GM19395 (cell line): ENCODE measurements at regions not wholly inside any gene's neighbourhood (a gene's known extent, or its start where the extent isn't known, plus 50 kb on each side); places are given as distances from the start of the nearest gene placed in this dataset.

Experiments
- ATAC-seq: cut with Tn5 transposase; IDR thresholded peaks from one replicate; pipeline ENCODE4 v1.9.1; 2021; ENCODE audit warnings: mild to moderate bottlenecking, moderate library complexity; ENCODE audit not compliant: unreplicated experiment

DNA sequence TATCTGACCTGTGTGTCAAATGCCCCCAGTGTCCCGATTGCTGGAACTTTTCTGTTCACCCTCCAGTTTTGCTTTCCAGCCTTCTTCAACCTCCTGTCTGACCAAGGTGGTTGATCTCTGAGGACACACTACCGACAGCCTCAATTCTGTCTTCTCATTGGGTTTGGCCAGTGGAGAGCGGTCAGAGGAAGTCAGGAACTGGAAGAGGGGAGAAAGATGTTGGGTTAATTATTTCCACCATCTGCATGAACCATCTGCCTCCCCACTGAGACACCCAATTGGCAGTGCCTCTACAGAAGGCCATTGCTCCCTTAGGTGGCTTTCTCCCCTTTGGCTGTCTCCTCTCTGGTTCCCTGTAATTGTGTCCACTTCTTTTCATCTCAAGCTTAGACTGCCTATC, 154.3 kb upstream of the RAI14 start:
- ATAC-seq, result no peak

DNA sequence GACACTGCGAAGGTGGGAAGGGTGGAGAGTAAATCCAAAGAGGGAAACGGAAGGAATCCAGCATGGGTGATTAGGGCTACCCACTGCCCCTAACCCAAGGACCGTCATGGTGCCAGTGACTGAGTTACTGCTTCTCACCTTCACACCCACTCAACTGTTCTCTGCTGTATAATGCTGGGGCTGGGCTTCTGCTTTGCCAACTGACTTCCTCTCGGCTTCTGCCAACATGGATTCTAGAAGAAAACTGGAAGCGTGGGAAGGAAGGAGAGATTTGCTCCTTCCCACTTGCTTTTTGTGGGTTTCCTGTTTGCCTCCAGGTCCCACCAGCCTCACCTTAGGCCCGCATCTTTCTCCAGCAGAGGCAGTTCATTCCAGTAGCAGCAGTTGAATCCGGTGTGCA, 153.5 kb upstream of the RAI14 start:
- ATAC-seq, result no peak

DNA sequence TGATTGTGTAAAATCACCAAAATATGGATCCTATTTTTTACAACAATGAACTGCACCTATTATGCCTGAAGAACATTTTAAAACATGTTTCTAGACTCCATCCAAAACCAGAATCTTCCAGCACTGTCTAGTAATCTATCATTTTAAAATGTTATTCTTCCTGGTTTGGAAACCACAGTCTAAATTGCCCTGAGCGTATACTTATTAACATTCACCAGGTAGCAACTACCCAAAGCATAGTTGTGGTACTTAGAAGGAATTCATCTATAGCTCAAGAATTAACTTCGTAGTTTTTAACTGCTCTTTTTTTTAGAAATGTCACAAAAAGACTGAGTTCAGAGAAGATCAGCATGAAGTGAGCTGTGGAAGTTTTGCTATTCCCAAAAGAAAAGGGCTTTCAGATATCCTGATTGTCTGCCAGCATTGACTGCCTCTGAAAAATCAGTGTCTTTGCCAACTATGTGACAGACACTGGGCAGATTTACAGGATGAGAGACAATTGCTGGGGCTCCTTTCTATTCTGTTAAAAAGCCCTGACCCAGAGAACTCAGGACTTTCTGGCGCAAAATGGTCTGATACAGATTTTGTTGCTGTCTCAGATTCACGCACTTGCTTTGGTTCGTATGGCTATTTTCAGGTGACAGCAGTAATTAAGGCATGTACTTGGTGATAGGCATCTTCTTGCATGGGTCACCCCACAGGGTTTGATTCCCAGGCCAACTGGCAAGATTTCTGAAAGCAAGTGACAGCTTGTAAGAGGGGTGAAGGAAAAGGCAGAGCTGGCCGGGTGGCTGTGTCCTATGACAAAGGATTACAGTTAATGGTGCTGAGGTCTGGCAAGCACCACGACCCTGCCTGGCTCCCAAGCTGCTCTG, 152.5 kb upstream of the RAI14 start:
- ATAC-seq, result no peak

DNA sequence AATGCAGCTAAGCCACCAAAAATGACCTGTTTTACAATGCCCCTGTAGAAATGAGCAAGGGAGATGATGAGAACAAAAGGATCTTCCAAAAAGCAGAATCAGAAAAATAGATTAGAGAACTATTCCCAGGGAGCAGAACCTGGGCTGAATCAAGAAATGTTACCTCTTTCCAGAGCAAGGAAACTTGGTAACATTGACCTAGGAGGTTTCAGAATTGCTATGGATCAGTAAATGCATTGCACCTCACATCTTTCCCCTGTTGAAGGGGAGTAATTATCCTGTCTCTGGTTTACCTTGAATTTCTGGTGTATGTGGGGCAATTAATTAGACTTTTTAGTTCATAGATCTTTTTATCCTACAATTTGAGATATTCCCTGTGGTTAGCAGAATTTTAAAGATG, 151.2 kb upstream of the RAI14 start:
- no peak for ATAC-seq

DNA sequence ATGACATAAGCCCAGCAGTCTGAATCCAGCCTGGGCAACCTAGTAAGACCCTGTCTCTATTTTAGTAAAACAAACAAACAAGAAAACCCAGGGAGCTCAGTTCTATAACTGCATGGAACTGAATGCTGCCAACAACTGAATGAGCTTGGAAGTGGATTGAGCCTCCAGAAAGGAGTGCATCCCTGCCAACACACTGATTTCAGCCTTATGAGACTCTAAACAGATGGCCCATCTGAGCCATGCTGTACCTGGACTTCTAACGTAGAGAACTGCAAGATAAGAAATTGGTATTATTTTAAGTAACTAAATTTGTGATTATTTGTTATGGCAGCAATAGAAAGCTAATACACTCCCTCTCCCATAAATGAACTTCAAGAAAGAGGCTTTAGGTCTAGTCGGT, 150.4 kb upstream of the RAI14 start:
- no peak for ATAC-seq

DNA sequence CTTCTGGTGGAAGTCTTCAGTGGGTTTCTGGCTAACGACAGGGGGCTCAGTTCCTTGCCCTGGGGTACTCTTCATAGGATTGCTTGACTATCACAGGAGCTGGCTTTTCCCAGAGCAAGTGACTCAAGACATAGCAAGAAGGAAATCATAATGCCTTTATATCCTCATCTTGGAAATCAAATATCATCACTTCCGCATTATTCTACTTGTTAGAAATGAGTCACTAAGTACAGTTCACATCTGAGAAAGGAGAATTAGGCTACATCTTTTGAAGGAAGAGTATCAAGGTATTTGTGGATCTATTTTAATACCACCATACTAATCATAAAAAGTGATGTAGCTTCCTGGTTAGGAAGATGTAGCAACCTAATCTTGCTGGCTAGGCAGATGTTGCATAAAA, 148.2 kb upstream of the RAI14 start:
- no peak for ATAC-seq

DNA sequence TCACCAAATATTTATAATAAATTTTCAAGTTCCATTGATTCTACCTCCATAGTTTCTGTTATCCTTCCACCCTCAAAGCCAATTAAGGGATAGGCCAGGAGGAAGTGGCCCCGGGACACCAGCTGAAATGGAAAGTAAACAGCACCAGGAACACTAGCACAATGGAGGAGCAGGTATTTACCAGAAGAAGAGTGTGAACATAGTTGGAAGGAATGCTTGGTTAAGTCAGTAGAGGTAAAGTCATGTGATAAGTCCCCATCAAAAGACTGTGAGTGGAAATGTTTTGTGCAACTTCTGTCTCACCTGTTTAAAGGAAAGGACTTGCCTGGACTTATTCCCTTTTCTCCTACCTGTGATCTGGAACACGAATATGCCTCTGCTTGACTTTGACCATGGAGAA, 146.7 kb upstream of the RAI14 start:
- no peak for ATAC-seq

DNA sequence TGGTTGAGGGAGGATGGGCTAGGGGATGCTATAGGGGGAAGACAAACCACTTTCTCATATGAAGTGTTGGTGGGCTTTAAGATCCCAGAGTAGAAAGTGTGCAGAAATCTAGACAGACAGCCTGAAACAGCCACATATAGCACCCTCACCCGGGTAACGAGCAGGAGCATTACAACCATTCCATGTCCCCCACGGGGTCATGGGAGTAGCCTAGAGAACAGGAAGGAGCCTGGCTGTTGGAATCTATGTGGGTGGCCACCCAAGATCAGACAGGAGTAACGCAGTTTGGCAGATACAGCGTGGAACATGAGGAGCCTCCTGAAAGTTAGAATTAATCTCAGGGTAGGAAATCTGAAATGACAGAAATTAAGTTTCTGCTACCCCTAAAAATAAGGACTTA, 146.1 kb upstream of the RAI14 start:
- no peak for ATAC-seq

DNA sequence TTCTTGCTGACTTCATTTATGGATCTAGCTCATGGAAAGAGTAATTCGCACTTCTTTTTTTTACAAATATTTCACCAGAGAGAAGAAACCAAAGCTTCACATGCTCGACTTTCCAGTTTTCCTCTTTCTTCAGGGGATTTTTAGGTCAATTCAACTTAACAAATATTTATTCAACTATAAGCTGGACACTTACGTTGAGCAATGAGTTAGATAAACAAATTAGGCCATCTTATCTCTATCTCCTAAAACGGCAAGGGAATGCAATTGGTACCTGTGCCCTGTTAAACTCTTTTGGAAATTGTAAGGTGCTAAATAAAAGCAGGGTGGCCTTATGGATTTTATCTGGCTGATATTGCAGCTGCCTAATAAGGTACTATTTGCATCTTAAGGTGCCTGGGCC, 145.1 kb upstream of the RAI14 start:
- no peak for ATAC-seq

DNA sequence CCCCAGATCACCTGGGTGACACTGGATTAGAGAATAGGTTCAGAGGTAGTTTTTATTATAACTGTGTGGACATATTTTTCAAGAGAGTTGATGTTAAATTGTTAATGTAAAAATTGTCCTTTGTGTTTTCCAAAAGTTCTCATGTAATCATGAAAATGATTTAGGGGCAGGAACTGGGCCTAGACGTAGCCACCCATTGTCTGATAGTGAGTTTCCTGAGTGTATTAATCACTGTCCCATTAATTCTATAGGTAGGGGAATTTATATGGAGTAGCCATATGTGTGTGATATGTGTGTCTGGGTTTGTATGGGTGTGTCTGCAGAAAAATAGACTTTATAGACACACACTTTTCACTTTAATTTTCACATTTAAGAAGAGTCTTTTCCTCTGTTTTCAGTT, 144.6 kb upstream of the RAI14 start:
- no peak for ATAC-seq

DNA sequence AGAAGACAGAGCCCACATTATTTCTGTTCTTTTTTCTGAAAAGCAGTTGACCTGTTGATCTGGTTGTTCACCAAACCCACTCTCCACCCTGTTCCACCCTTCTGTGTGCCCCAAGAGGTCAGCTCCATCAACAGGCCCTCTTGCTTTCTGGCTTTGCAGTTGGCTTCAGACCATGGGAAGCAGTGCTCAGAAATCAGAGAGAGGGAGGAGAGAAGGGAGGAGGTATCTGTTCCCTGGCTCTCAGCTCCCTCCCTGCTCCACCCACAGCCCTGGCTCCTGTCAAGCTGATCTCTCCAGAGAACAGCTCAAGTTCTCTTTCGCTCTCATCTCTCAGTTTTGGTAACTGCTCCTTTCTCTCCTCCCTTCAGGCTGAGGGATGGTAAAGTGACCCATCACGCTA, 144.2 kb upstream of the RAI14 start:
- no peak for ATAC-seq

DNA sequence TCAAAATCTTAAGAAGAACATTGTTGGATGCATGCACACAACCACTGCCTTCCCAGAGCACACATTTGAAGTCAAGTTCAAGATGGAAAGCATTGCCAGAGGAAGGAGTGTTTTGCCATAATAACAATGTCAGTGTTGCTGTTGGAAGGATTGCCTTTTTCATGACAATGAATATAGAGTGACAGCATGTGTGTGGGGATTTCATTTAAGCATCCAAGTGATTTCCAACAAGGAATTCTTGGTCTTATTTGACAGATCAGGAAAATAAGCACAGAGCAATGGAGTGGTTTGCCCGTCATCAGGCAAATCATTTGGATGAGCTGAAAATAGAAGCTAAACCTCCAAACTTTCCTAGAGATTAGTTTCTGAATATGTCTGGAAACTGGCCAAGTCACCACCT, 140.0 kb upstream of the RAI14 start:
- no peak for ATAC-seq

DNA sequence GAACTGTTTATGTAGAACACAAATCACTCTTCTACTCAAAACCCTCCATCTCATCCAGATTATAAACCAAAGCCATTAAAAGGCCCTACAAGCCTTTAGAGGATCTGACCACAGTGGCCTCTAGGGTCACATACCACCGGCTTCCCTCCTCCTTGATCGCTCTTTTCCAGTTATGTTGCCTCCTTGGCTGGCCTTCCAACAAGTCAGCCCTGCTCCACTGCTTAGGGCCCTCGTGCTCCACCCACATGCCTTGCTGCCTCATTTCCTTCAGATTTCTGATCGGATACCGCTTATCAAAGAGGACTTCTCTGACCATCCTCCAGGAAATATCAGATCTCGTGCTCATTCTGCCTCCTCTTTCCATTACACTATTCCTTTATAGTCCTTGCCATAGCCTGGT, 139.4 kb upstream of the RAI14 start:
- no peak for ATAC-seq

DNA sequence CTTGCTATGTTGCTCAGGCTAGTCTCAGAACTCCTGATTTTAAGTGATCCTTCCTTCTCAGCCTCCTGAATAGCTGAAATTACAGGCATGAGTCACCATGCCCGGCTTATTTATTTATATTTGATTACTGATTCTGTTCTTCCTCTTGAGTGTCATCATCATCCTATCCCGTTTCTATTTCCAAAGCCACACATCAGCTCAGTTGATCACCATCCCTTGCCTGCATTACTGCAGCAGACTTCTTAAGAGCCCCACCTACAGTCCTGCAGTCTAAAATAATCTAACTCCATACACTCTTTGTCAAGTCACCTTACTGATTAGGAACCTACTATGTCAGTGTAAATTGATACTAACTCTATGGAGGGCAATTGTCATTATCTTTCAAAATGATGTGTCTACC, 138.9 kb upstream of the RAI14 start:
- no peak for ATAC-seq

DNA sequence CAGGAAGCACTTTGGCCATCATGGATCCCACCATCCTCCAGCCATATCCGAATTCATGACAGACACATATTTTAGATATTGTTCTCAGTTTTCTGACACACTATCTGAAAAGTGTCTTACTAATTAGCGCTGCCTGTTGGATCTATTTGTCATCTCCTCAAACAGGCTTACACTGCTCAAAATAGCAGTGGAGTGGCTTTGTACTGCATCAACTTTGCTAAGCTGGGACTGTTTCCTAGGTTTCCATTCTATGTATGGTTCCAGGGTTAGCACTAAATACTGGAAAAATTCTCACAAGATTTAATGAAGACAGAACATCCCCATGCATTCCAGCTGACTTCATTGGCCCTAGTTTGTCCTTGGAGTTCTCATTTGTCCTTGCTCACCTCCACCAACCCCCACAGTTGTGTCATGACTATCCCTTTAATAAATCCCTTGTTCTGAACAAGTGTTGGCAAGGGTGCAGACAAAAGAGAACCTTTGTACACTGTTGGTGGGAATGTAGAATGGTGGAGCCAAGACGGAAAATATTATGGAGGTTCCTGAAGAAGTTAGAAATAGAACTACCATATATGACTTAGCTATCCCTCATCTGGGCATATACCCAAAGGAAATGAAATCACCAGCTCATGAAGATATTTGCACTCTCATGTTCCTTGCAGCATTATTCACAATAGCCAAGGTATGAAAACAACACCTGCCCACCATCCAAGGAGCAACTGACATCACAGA, 136.5 kb upstream of the RAI14 start:
- no peak for ATAC-seq

DNA sequence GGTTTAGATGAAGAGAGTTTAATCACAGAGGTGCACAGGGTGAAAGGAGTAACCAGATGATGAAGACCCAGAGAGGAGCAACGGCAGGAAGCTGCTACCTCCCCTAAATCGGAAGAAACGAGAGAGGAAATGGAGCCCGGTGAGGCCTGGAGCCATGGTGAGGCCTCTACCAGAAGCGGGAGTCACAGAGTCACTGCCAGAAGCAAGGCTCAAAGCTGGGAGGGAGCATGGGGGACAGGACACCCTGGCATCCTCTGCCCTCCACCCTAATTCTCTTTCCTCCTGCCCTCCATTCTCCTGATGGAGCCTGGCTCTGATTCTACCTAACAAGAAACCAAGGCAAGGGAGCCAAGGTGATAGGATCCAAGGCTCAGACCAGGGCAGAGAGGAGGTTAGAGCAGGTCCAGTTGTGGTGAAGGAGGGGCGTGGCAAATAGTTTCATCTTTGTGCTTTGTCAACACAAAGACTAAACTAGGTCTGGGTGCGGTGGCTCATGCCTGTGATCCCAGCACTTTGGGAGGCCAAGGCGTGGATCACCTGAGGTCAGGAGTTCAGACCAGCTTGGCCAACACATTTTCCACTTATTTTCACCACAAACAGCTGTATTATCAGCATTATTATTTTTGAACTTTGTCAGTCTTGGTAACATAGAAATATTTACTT, 134.4 kb upstream of the RAI14 start:
- ATAC-seq, result no peak

DNA sequence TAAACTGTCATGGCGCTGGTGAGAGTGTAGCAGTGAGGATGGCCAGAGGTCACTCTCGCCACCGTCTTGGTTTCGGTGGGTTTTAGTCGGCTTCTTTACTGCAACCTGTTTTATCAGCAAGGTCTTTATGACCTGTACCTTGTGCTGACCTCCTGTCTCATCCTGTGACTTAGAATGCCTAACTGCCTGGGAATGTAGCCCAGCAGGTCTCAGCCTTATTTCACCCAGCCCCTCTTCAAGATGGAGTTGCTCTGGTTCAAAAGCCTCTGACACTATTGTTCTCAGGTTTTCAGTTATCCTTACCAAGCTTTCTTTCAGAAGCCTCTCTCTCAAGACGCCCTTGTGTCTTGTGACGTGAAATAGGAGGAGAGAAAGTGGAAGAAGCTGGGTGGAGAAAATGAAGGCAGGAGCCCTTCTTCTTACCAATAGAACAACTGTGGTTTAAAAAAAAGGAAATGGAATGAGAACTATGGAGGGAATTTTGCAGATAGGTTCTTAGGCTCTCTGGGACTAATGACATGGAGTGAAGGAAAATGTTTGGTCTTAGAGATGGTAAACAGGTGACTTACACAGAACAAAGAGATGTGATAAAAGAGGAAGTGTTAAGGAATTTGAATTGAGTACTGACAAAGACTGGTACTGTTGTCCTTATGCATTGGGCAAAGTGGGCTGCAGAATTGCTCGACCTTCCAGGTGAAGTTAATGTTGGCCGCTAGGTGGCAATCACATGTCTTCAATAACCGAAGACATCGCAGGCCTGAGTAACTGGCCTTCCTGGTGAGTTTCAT, 133.3 kb upstream of the RAI14 start:
- peak; percentile 94 for ATAC-seq

DNA sequence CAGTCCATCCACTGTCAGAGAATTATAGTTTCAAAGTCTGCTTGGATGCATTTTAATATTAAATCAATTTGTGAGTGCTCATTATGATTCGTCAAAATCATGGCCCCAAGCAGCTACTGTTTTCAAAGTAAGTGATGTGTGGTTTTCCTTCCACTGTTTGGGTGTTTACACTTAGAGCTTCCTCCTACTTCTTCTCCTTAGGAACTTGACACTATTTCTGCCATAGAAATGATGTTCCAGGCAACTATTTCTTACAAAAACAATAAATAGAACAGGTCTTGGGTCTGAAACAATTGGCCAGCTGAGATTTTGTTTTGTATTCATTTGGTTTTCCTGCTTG, 132.8 kb upstream of the RAI14 start:
- ATAC-seq, result peak; percentile 31

DNA sequence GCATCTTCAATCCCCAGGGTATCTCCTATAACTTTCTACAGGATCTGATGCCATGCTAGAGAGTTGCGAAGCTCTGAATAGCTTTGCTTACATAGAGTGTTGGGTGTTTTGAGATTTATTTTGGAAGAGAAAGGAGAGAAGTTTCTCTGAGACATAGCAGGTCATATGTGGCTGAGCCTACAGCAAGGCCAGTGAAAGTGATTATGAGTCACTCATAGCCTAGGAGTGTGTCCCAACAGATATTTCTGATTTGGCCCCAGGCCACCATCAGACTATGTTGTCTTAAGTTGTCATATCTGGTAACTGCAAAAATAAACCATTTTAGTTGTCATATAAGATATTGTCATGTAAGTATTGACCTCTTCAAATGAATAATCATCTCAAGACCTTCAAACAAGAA, 132.0 kb upstream of the RAI14 start:
- ATAC-seq, result no peak

DNA sequence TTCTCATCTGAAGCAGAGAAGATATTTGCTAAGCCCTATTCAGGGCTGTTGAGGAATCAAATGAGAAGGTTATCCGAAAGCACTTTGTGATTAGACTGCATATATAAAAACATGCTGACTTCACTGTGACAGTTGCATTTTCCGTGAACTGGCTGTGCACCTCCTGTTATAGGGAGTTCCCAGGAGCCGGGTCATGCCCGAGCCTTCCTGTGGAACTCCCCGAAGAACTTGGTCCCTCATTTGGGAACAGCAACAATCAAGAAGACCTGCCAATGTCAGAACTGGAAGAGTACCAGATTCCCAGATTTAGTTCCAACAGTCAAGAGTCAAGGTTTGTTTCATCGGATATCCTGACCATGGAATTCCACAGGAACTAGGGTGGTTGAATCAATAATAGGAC, 130.4 kb upstream of the RAI14 start:
- ATAC-seq, result no peak

DNA sequence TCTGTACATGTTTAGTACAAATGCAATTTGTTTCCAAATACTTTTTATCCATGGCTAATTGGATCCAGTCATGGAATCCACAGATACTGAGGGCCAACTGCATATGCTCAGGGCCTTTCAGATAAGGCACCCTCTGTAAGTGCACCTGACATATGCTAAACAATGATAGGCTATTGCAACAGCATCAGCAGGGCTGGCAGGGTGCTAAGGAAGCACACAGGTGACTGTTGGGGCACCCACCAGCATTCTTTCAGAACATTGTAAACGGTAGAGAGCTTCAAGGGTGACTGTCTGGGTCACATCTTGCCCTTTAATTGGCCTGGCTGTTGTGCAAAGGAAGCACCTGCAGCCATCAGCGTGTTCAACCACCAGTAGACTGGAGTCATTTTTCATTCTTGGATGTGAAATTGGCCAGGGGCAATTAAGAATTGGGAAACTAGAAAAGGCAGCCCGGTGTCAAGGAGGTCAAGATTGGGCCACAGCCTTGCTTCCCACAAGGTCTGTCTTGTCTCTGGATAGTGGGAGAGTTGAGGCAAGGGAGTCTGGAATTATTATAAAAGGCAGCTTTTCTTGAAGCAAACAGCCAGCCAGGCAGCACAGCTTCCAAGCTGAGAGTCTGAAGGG, 129.3 kb upstream of the RAI14 start:
- no peak for ATAC-seq
